Mammary epithelial cell (primary cell): ENCODE measurements at regions not wholly inside any gene's neighbourhood (a gene's known extent, or its start where the extent isn't known, plus 50 kb on each side); places are given as distances from the start of the nearest gene placed in this dataset.

Experiments used
- CTCF ChIP-seq, 2 donors: IDR thresholded peaks in 1 of 2; conservative IDR thresholded peaks in 1 of 2; 2 replicates each; pipeline ENCODE4 v1.5.1; 2011 to 2012; ENCODE audit warnings: inconsistent platforms in 2 of 2, low read length in 2 of 2, mild to moderate bottlenecking in 2 of 2, control low read depth in 1 of 2, low read depth in 1 of 2; ENCODE audit not compliant: insufficient read depth in 1 of 2; ENCODE audit errors: extremely low read depth in 1 of 2
- EZH2 ChIP-seq: IDR thresholded peaks from 2 replicates; pipeline ENCODE4 v1.6.1; 2012; ENCODE audit warnings: low read length, inconsistent platforms, borderline replicate concordance

- TF ChIP-seq CTCF (conservative IDR thresholded peaks at IDR 0.05 in 1 of 2, IDR thresholded peaks at IDR 0.05 in 1 of 2; ENCODE audit: extremely low read depth in 1 of 2, insufficient read depth in 1 of 2, low read depth in 1 of 2, low read length in 2 of 2) (no peak), EZH2 (no peak)
Observed at GRCh38 chr13:95426631-95427030, 125.4 kb upstream of the ABCC4 start.
